Liver (tissue), 8 donors: ENCODE measurements at regions not wholly inside any gene's neighbourhood (a gene's known extent, or its start where the extent isn't known, plus 50 kb on each side); places are given as distances from the start of the nearest gene placed in this dataset.

Source experiments
- DNase-seq: peaks from one replicate; pipeline ENCODE4 v3.0.0-alpha.2; 2017; ENCODE audit warnings: low spot score
- H3K27ac ChIP-seq, 2 donors: one replicate each; pipeline ENCODE4 v1.7.0; 2013; ENCODE audit warnings: inconsistent platforms in 2 of 2, low read length in 2 of 2, control low read depth in 1 of 2, low read depth in 1 of 2, mild to moderate bottlenecking in 1 of 2
- H3K27me3 ChIP-seq, 4 donors: one replicate each; pipeline versions ENCODE4 v1.6.1 to v1.7.0; 2013; ENCODE audit warnings: low read length in 3 of 4, inconsistent platforms in 1 of 4, mild to moderate bottlenecking in 1 of 4, moderate library complexity in 1 of 4; ENCODE audit not compliant: control insufficient read depth in 4 of 4, insufficient read depth in 4 of 4
- H3K36me3 ChIP-seq, 4 donors: one replicate each; pipeline versions ENCODE4 v1.6.1 to v1.7.0; 2013; ENCODE audit warnings: low read length in 3 of 4, mild to moderate bottlenecking in 3 of 4, low read depth in 1 of 4, moderate library complexity in 1 of 4; ENCODE audit not compliant: control insufficient read depth in 4 of 4, insufficient read depth in 3 of 4
- H3K4me1 ChIP-seq, 4 donors: one replicate each; pipeline versions ENCODE4 v1.6.1 to v1.7.0; 2013; ENCODE audit warnings: low read length in 3 of 4, mild to moderate bottlenecking in 3 of 4, moderate library complexity in 1 of 4; ENCODE audit not compliant: control insufficient read depth in 4 of 4, insufficient read depth in 4 of 4
- H3K4me3 ChIP-seq, 3 donors: one replicate each; pipeline versions ENCODE4 v1.6.1 to v1.7.0; 2013; ENCODE audit warnings: low read length in 3 of 3, control low read depth in 1 of 3, low read depth in 1 of 3, mild to moderate bottlenecking in 1 of 3
- H3K9ac ChIP-seq, 2 donors: one replicate each; pipeline ENCODE4 v1.7.0; 2013; ENCODE audit warnings: low read length in 2 of 2, mild to moderate bottlenecking in 2 of 2, moderate library complexity in 2 of 2, control low read depth in 1 of 2, low read depth in 1 of 2
- H3K9me3 ChIP-seq, 4 donors: one replicate each; pipeline versions ENCODE4 v1.6.1 to v1.7.0; 2013; ENCODE audit warnings: low read length in 3 of 4; ENCODE audit not compliant: control insufficient read depth in 4 of 4
- EGR1 ChIP-seq, 2 donors: IDR thresholded peaks; 2 replicates each; pipeline ENCODE4 v1.6.1; 2016 to 2018; ENCODE audit warnings: antibody characterized with exemption in 2 of 2, low read depth in 2 of 2
- FOXA1 ChIP-seq: IDR thresholded peaks from 2 replicates; pipeline ENCODE4 v1.6.1; 2016; ENCODE audit warnings: antibody characterized with exemption
- FOXA2 ChIP-seq: IDR thresholded peaks from 2 replicates; pipeline ENCODE4 v1.6.1; 2016; ENCODE audit warnings: antibody characterized with exemption
- GABPA ChIP-seq, 2 donors: IDR thresholded peaks in 1 of 2; conservative IDR thresholded peaks in 1 of 2; 2 replicates each; pipeline ENCODE4 v1.6.1; 2016; ENCODE audit warnings: antibody characterized with exemption in 2 of 2, mild to moderate bottlenecking in 1 of 2, moderate library complexity in 1 of 2
- HNF4G ChIP-seq: IDR thresholded peaks from 2 replicates; pipeline ENCODE4 v1.6.1; 2016; ENCODE audit warnings: antibody characterized with exemption
- JUND ChIP-seq, 2 donors: IDR thresholded peaks; 2 replicates each; pipeline ENCODE4 v1.6.1; 2016; ENCODE audit warnings: antibody characterized with exemption in 2 of 2
- NR2F2 ChIP-seq: IDR thresholded peaks from 2 replicates; pipeline ENCODE4 v1.6.1; 2016; ENCODE audit warnings: antibody characterized with exemption
- RXRA ChIP-seq, 2 donors: IDR thresholded peaks; 2 replicates each; pipeline ENCODE4 v1.6.1; 2017 to 2018; ENCODE audit warnings: antibody characterized with exemption in 2 of 2, mild to moderate bottlenecking in 1 of 2
- SP1 ChIP-seq: IDR thresholded peaks from 2 replicates; pipeline ENCODE4 v1.6.1; 2018; ENCODE audit warnings: antibody characterized with exemption, mild to moderate bottlenecking
- WGBS: extraction: QIAGEN DNeasy Blood & Tissue Kit; methylation state at CpG from one replicate; pipeline ENCODE4 v1.1.7; 2013; 5-methylcytosine and 5-hydroxymethylcytosine counted together
- TF ChIP-seq, protein P1 (sequence below): fragments of 150-350 bp; IDR thresholded peaks from 2 replicates; pipeline ENCODE4 v1.5.1; 2017; ENCODE audit warnings: improper control_type of control experiment, low read depth, low read length; ENCODE audit not compliant: missing input control
- TF ChIP-seq, protein P2 (sequence below): IDR thresholded peaks from 2 replicates; pipeline ENCODE4 v1.6.1; 2016; ENCODE audit warnings: antibody characterized with exemption
- TF ChIP-seq, protein P3 (sequence below): IDR thresholded peaks from 2 replicates; pipeline ENCODE4 v1.6.1; 2016; ENCODE audit warnings: antibody characterized with exemption, mild to moderate bottlenecking
- TF ChIP-seq, protein P4 (sequence below): IDR thresholded peaks from 2 replicates; pipeline ENCODE4 v1.6.1; 2016; ENCODE audit warnings: antibody characterized with exemption
- donor health status: healthy.
- donor health status: healthy.
- donor health status: healthy.
- donor health status: healthy.
- donor health status: healthy.

DNA sequence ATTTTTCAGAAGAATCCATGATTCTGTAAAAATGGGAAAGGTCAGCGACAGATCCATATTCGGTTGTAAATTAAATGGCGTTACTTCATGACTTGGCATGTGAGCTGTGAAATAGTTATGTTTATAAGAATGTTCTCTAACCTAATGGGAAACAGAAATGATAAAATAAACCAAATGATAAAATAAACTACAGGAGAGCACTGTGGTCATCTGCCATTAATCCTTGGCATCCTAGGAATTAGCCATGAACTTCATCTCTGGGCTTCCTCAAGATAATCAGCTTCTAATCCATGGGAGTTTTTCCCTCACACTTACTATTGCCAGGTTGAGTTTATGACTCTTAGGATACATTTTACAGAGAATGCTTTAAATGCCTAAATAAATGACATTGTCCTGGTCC, 94.6 kb upstream of the SLC30A5 start:
- Histone ChIP-seq H3K27me3 (no peaks in the 10 kb centered on the region), H3K36me3 (no peaks in the 10 kb centered on the region), H3K27ac (no peak overlapping the region), H3K4me1 (no peaks in the 10 kb centered on the region), H3K9me3 (no peaks in the 10 kb centered on the region), H3K9ac (no peak overlapping the region), H3K4me3 (no peak overlapping the region)
- no peak for DNase-seq
- TF ChIP-seq RXRA (IDR thresholded peaks at IDR 0.05) (no peak), NR2F2 (no peak)
- 96% methylated on average over 3 of the region's 3 CpGs for WGBS

DNA sequence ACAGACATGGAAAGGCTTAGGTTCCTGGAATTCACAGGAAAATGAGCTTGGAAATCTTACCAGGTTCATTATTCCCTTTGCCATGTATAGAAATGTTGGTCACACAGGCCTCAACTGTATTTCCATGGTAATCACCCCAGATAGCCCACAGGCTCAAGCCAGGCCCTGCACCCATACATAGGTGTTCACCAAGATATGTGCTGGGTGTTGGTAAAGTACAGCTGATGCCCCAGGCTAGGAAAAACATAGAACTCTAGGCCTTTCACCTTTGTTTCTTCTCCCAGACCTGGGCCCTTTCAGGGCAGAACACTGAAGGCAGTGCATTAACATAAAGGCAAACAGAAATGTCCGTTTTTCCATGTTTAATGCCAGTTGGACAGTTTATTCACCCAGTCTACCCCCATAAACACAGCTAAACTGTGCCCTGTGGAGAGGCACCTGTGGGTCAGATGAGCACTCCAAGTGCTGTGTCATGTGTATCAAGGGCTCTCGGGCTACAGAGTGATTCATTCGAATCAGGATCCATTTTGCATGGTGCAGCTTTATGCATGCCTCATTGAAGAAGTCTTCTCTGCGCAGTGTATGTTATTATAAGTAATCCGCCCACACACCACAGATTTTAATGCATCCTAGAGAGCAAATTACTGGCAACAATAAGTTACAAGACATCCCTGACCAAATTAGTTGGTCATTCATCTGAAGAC, 93.4 kb upstream of the SLC30A5 start:
- Histone ChIP-seq H3K36me3 (no peaks in the 10 kb centered on the region), H3K27ac (no peak overlapping the region), H3K9me3 (no peaks in the 10 kb centered on the region), H3K4me1 (no peaks in the 10 kb centered on the region), H3K9ac (no peak overlapping the region), H3K4me3 (no peak overlapping the region), H3K27me3 (no peaks in the 10 kb centered on the region)
- no peak for TF ChIP-seq FOXA2
- DNase-seq = no peak
- 90% methylated on average over 5 of the region's 5 CpGs for WGBS

DNA sequence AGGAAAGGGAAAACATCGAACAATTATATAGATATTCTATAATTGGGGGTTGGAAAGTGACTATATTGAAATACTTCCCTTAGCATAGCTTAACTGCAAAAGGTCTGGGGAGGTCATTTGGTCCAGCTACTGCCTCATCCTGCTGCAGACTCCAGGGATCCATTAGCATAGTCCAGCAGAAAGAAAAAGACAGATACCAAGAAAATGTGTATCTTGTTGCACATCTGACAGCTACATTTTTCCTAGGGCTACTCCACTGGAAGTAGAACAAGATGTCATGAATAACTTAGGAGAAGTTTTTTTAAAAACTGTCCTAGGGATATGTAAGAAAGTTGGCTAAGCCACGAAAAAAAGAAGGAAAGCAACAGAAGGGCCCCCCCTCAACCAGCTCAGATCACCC, 92.9 kb upstream of the SLC30A5 start:
- no peak for DNase-seq
- Histone ChIP-seq H3K27me3 (no peaks in the 10 kb centered on the region), H3K9ac (no peak overlapping the region), H3K27ac (no peak overlapping the region), H3K9me3 (no peaks in the 10 kb centered on the region), H3K4me3 (no peak overlapping the region), H3K36me3 (no peaks in the 10 kb centered on the region), H3K4me1 (no peaks in the 10 kb centered on the region)
- TF ChIP-seq NR2F2 (no peak), RXRA (IDR thresholded peaks at IDR 0.05) (no peak), GABPA (IDR thresholded peaks at IDR 0.05 in 1 of 2, conservative IDR thresholded peaks at IDR 0.05 in 1 of 2) (no peak), FOXA1 (no peak), JUND (IDR thresholded peaks at IDR 0.05) (no peak), FOXA2 (no peak), HNF4G (no peak), EGR1 (IDR thresholded peaks at IDR 0.05; ENCODE audit: low read depth in 2 of 2) (no peak), SP1 (no peak)
- TF ChIP-seq, protein P1, sequence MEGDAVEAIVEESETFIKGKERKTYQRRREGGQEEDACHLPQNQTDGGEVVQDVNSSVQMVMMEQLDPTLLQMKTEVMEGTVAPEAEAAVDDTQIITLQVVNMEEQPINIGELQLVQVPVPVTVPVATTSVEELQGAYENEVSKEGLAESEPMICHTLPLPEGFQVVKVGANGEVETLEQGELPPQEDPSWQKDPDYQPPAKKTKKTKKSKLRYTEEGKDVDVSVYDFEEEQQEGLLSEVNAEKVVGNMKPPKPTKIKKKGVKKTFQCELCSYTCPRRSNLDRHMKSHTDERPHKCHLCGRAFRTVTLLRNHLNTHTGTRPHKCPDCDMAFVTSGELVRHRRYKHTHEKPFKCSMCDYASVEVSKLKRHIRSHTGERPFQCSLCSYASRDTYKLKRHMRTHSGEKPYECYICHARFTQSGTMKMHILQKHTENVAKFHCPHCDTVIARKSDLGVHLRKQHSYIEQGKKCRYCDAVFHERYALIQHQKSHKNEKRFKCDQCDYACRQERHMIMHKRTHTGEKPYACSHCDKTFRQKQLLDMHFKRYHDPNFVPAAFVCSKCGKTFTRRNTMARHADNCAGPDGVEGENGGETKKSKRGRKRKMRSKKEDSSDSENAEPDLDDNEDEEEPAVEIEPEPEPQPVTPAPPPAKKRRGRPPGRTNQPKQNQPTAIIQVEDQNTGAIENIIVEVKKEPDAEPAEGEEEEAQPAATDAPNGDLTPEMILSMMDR = no peak
- TF ChIP-seq, protein P2, sequence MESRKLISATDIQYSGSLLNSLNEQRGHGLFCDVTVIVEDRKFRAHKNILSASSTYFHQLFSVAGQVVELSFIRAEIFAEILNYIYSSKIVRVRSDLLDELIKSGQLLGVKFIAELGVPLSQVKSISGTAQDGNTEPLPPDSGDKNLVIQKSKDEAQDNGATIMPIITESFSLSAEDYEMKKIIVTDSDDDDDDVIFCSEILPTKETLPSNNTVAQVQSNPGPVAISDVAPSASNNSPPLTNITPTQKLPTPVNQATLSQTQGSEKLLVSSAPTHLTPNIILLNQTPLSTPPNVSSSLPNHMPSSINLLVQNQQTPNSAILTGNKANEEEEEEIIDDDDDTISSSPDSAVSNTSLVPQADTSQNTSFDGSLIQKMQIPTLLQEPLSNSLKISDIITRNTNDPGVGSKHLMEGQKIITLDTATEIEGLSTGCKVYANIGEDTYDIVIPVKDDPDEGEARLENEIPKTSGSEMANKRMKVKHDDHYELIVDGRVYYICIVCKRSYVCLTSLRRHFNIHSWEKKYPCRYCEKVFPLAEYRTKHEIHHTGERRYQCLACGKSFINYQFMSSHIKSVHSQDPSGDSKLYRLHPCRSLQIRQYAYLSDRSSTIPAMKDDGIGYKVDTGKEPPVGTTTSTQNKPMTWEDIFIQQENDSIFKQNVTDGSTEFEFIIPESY = no peak
- TF ChIP-seq, protein P3, sequence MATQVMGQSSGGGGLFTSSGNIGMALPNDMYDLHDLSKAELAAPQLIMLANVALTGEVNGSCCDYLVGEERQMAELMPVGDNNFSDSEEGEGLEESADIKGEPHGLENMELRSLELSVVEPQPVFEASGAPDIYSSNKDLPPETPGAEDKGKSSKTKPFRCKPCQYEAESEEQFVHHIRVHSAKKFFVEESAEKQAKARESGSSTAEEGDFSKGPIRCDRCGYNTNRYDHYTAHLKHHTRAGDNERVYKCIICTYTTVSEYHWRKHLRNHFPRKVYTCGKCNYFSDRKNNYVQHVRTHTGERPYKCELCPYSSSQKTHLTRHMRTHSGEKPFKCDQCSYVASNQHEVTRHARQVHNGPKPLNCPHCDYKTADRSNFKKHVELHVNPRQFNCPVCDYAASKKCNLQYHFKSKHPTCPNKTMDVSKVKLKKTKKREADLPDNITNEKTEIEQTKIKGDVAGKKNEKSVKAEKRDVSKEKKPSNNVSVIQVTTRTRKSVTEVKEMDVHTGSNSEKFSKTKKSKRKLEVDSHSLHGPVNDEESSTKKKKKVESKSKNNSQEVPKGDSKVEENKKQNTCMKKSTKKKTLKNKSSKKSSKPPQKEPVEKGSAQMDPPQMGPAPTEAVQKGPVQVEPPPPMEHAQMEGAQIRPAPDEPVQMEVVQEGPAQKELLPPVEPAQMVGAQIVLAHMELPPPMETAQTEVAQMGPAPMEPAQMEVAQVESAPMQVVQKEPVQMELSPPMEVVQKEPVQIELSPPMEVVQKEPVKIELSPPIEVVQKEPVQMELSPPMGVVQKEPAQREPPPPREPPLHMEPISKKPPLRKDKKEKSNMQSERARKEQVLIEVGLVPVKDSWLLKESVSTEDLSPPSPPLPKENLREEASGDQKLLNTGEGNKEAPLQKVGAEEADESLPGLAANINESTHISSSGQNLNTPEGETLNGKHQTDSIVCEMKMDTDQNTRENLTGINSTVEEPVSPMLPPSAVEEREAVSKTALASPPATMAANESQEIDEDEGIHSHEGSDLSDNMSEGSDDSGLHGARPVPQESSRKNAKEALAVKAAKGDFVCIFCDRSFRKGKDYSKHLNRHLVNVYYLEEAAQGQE = no peak
- TF ChIP-seq, protein P4, sequence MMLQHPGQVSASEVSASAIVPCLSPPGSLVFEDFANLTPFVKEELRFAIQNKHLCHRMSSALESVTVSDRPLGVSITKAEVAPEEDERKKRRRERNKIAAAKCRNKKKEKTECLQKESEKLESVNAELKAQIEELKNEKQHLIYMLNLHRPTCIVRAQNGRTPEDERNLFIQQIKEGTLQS = no peak
- WGBS = 85% methylated on average over 2 of the region's 2 CpGs
